Left cardiac atrium (tissue), 4 donors: ENCODE measurements at regions not wholly inside any gene's neighbourhood (a gene's known extent, or its start where the extent isn't known, plus 50 kb on each side); places are given as distances from the start of the nearest gene placed in this dataset.

Source experiments
- ATAC-seq, 2 donors: fragments of 200-7000 bp; cut with Tn5 transposase; one replicate each; pipeline ENCODE4 v1.9.1; 2020; ENCODE audit warnings: mild to moderate bottlenecking in 2 of 2, moderate library complexity in 2 of 2
- DNase-seq: peaks from one replicate; pipeline ENCODE4 v3.0.0-alpha.2; 2020
- intact Hi-C, 2 donors: fragments of 100-400 bp; cut with DNase I; formaldehyde crosslinking; loops; one replicate each; pipeline versions ENCODE4 v1.14.1 to v1.15.1; 2022 to 2023
- donor health status: DM: no; HTN: yes; CAD: no.
- donor health status: DM: no; HTN: yes; CAD: no; lungs with severe emphysema.
- donor health status: DM: yes; HTN: yes; CAD: no.
- donor health status: Dilated cardiomyopathy.

- intact Hi-C loops: no loop called here
- peak in 1 of 2 donors; percentile 24 for ATAC-seq
Measured at GRCh38 chr20:56060486-56060885, 55.2 kb upstream of the CBLN4 start.

GRCh38 chr20:56069016-56069415 is 63.7 kb upstream of the CBLN4 start:
- ATAC-seq: no peak
- no peak for DNase-seq
- intact Hi-C loops: no loop called here

More at GRCh38 chr20:56060486-56060885, 55.2 kb upstream of the CBLN4 start:
- no peak for DNase-seq

- DNase-seq (no peak), ATAC-seq (no peak)
- intact Hi-C loops: no loop called here
Measured at GRCh38 chr20:56072165-56072564, 66.8 kb upstream of the CBLN4 start.

- intact Hi-C loops: no loop called here
- DNase-seq: no peak
- no peak for ATAC-seq
Measured at GRCh38 chr20:56088375-56088774, 83.1 kb upstream of the CBLN4 start.

GRCh38 chr20:56091628-56092234 is 86.4 kb upstream of the CBLN4 start:
- ATAC-seq (no peak), DNase-seq (no peak)
- intact Hi-C loops: no loop called here

GRCh38 chr20:56094228-56094627 is 88.9 kb upstream of the CBLN4 start:
- ATAC-seq (no peak), DNase-seq (no peak)
- intact Hi-C loops: no loop called here

- ATAC-seq: no peak
- DNase-seq: no peak
- intact Hi-C loops: no loop called here
Measured at GRCh38 chr20:56098981-56099500, 93.7 kb upstream of the CBLN4 start.

GRCh38 chr20:56111961-56112730 is 106.8 kb upstream of the CBLN4 start:
- ATAC-seq: peak in 1 of 2 donors; percentile 57
- intact Hi-C loops: no loop called here
- DNase-seq: no peak

GRCh38 chr20:56117350-56117749 is 112.0 kb upstream of the CBLN4 start:
- intact Hi-C loops: no loop called here
- DNase-seq (no peak), ATAC-seq (no peak)

- no peak for DNase-seq
- intact Hi-C loops: no loop called here
Measured at GRCh38 chr20:56121850-56122249, 116.5 kb upstream of the CBLN4 start.

GRCh38 chr20:56143759-56144158 is 104.8 kb upstream of the MC3R start:
- intact Hi-C loops: no loop called here
- ATAC-seq: peak in 1 of 2 donors; percentile 51
- DNase-seq: no peak

More at GRCh38 chr20:56121850-56122249, 116.5 kb upstream of the CBLN4 start:
- no peak for ATAC-seq

- ATAC-seq (no peak), DNase-seq (no peak)
- intact Hi-C loops: no loop called here
Measured at GRCh38 chr20:56151834-56152233, 96.7 kb upstream of the MC3R start.

- ATAC-seq (no peak), DNase-seq (no peak)
- intact Hi-C loops: no loop called here
Measured at GRCh38 chr20:56153926-56154325, 94.6 kb upstream of the MC3R start.

- ATAC-seq (no peak), DNase-seq (no peak)
- intact Hi-C loops: no loop called here
Measured at GRCh38 chr20:56155625-56156024, 92.9 kb upstream of the MC3R start.

- ATAC-seq: no peak
- DNase-seq: no peak
- intact Hi-C loops: no loop called here
Measured at GRCh38 chr20:56157530-56158203, 90.9 kb upstream of the MC3R start.

- intact Hi-C loops: no loop called here
- DNase-seq (no peak), ATAC-seq (no peak)
Measured at GRCh38 chr20:56158489-56158888, 90.0 kb upstream of the MC3R start.

- intact Hi-C loops: no loop called here
- DNase-seq (no peak), ATAC-seq (no peak)
Measured at GRCh38 chr20:56160956-56161355, 87.6 kb upstream of the MC3R start.

- ATAC-seq (no peak), DNase-seq (no peak)
- intact Hi-C loops: no loop called here
Measured at GRCh38 chr20:56163806-56164205, 84.7 kb upstream of the MC3R start.

GRCh38 chr20:56166781-56167465 is 81.6 kb upstream of the MC3R start:
- ATAC-seq: no peak
- intact Hi-C loops: no loop called here
- DNase-seq: no peak
